WERI-Rb-1 (cell line): ENCODE measurements at regions not wholly inside any gene's neighbourhood (a gene's known extent, or its start where the extent isn't known, plus 50 kb on each side); places are given as distances from the start of the nearest gene placed in this dataset.

Experiments
- DNase-seq: peaks from one replicate; pipeline ENCODE4 v3.0.0-alpha.2; 2020
- H3K27ac ChIP-seq: fragments of 250-450 bp; sonication (Bioruptor Pico); 2 replicates; pipeline ENCODE4 v1.5.1; 2020; ENCODE audit warnings: mild to moderate bottlenecking, moderate library complexity
- H3K27me3 ChIP-seq: fragments of 250-450 bp; sonication (Bioruptor Pico); 2 replicates; pipeline ENCODE4 v1.5.1; 2021; ENCODE audit warnings: mild to moderate bottlenecking, low read depth, moderate library complexity; ENCODE audit not compliant: insufficient read depth, severe bottlenecking
- H3K36me3 ChIP-seq: fragments of 250-450 bp; sonication (Bioruptor Pico); 2 replicates; pipeline ENCODE4 v1.5.1; 2020; ENCODE audit warnings: mild to moderate bottlenecking, moderate library complexity
- H3K4me3 ChIP-seq: 2 replicates; pipeline ENCODE4 v1.5.1; 2011; ENCODE audit warnings: low read depth, mild to moderate bottlenecking, control low read depth, low read length
- H3K9me3 ChIP-seq: fragments of 250-450 bp; sonication (Bioruptor Pico); 2 replicates; pipeline ENCODE4 v1.5.1; 2021; ENCODE audit warnings: mild to moderate bottlenecking, moderate library complexity; ENCODE audit not compliant: severe bottlenecking
- CTCF ChIP-seq: IDR thresholded peaks from 2 replicates; pipeline ENCODE4 v1.5.1; 2011; ENCODE audit warnings: low read depth, mild to moderate bottlenecking, control low read depth, inconsistent platforms, low read length

- Histone ChIP-seq H3K27ac (no peak overlapping the region), H3K27me3 (no peaks in the 10 kb centered on the region), H3K4me3 (no peak overlapping the region), H3K9me3 (no peaks in the 10 kb centered on the region), H3K36me3 (no peaks in the 10 kb centered on the region)
- DNase-seq = no peak
- TF ChIP-seq CTCF = no peak
Measured at GRCh38 chr5:104526866-104527265, 964.3 kb upstream of the NUDT12 start.

- Histone ChIP-seq H3K36me3 (no peaks in the 10 kb centered on the region), H3K27ac (no peak overlapping the region), H3K4me3 (no peak overlapping the region), H3K27me3 (no peaks in the 10 kb centered on the region), H3K9me3 (no peaks in the 10 kb centered on the region)
- no peak for TF ChIP-seq CTCF
- DNase-seq = no peak
Measured at GRCh38 chr5:104513640-104514072, 951.1 kb upstream of the NUDT12 start.

- H3K4me3 ChIP-seq = no peak overlapping the region
- H3K36me3 ChIP-seq = no peaks in the 10 kb centered on the region
- H3K27ac ChIP-seq = no peak overlapping the region
- DNase-seq = no peak
- no peak for TF ChIP-seq CTCF
- no peaks in the 10 kb centered on the region for H3K27me3 ChIP-seq
- no peaks in the 10 kb centered on the region for H3K9me3 ChIP-seq
Measured at GRCh38 chr5:104513121-104513602, 950.6 kb upstream of the NUDT12 start.

- no peaks in the 10 kb centered on the region for H3K27me3 ChIP-seq
- H3K4me3 ChIP-seq = no peak overlapping the region
- no peak for DNase-seq
- no peaks in the 10 kb centered on the region for H3K9me3 ChIP-seq
- no peak overlapping the region for H3K27ac ChIP-seq
- TF ChIP-seq CTCF = no peak
- H3K36me3 ChIP-seq = no peaks in the 10 kb centered on the region
Measured at GRCh38 chr5:104512063-104512825, 949.7 kb upstream of the NUDT12 start.

- TF ChIP-seq CTCF = no peak
- Histone ChIP-seq H3K27me3 (no peaks in the 10 kb centered on the region), H3K9me3 (no peaks in the 10 kb centered on the region), H3K36me3 (no peaks in the 10 kb centered on the region), H3K4me3 (no peak overlapping the region), H3K27ac (no peak overlapping the region)
- no peak for DNase-seq
Measured at GRCh38 chr5:104498281-104498680, 935.7 kb upstream of the NUDT12 start.

GRCh38 chr5:104494083-104494482 lies 931.5 kb upstream of the NUDT12 start:
- no peak for TF ChIP-seq CTCF
- H3K36me3 ChIP-seq = no peaks in the 10 kb centered on the region
- H3K27ac ChIP-seq = no peak overlapping the region
- no peak overlapping the region for H3K4me3 ChIP-seq
- no peak for DNase-seq
- no peaks in the 10 kb centered on the region for H3K9me3 ChIP-seq
- H3K27me3 ChIP-seq = no peaks in the 10 kb centered on the region
